SK-N-DZ (cell line): ENCODE measurements at regions not wholly inside any gene's neighbourhood (a gene's known extent, or its start where the extent isn't known, plus 50 kb on each side); places are given as distances from the start of the nearest gene placed in this dataset.
"Not testable (repeated sequence)": the region's sequence is repeated elsewhere in the genome, so short reads cannot be mapped to it uniquely, and the experiment has no call there.

Experiments
- DNase-seq: peaks from one replicate; pipeline ENCODE4 v3.0.0-alpha.2; 2015; ENCODE audit warnings: low spot score

GRCh38 chr15:94840794-94841783, 609.7 kb downstream of the MCTP2 start:
- DNase-seq, result no peak

- DNase-seq, result no peak
These were observed 611.7 kb downstream of the MCTP2 start for GRCh38 chr15:94843060-94843459.

GRCh38 chr15:94844198-94844537, 612.8 kb downstream of the MCTP2 start:
- DNase-seq, result no peak

GRCh38 chr15:94844538-94845389, 613.4 kb downstream of the MCTP2 start:
- no peak for DNase-seq

- no peak for DNase-seq
These were observed 614.0 kb downstream of the MCTP2 start for GRCh38 chr15:94845390-94845716.

- DNase-seq, result no peak
These were observed 616.0 kb downstream of the MCTP2 start for GRCh38 chr15:94847325-94847724.

- DNase-seq, result no peak
These were observed 616.7 kb downstream of the MCTP2 start for GRCh38 chr15:94848054-94848453.

GRCh38 chr15:94855018-94855408, 623.7 kb downstream of the MCTP2 start:
- no peak for DNase-seq

GRCh38 chr15:94855409-94856266, 624.3 kb downstream of the MCTP2 start:
- DNase-seq, result no peak

GRCh38 chr15:94856267-94856854, 625.0 kb downstream of the MCTP2 start:
- DNase-seq, result no peak

GRCh38 chr15:94857466-94857865, 626.1 kb downstream of the MCTP2 start:
- no peak for DNase-seq

- no peak for DNase-seq
These were observed 626.6 kb downstream of the MCTP2 start for GRCh38 chr15:94858011-94858410.

GRCh38 chr15:94858449-94858848, 627.1 kb downstream of the MCTP2 start:
- no peak for DNase-seq

- no peak for DNase-seq
These were observed 627.6 kb downstream of the MCTP2 start for GRCh38 chr15:94858920-94859319.

- DNase-seq, result no peak
These were observed 633.2 kb downstream of the MCTP2 start for GRCh38 chr15:94864600-94864999.

- not testable (repeated sequence) for DNase-seq
These were observed 636.9 kb downstream of the MCTP2 start for GRCh38 chr15:94868265-94868664.

GRCh38 chr15:94875550-94875949, 644.2 kb downstream of the MCTP2 start:
- no peak for DNase-seq

GRCh38 chr15:94877833-94878232, 646.5 kb downstream of the MCTP2 start:
- no peak for DNase-seq

GRCh38 chr15:94882071-94882712, 650.8 kb downstream of the MCTP2 start:
- no peak for DNase-seq

- DNase-seq, result no peak
These were observed 656.0 kb downstream of the MCTP2 start for GRCh38 chr15:94887391-94887790.

GRCh38 chr15:94889153-94889552, 657.8 kb downstream of the MCTP2 start:
- no peak for DNase-seq
